Ovary (tissue), 7 donors: ENCODE measurements at regions not wholly inside any gene's neighbourhood (a gene's known extent, or its start where the extent isn't known, plus 50 kb on each side); places are given as distances from the start of the nearest gene placed in this dataset.

ENCODE experiments used
- DNase-seq, 5 donors: peaks; one replicate each; pipeline ENCODE4 v3.0.0-alpha.2; 2019 to 2020
- H3K27ac ChIP-seq, 2 donors: fragments of 200-600 bp; one replicate each; pipeline versions ENCODE4 v1.5.1 to v1.8.0; 2019 to 2022
- H3K27me3 ChIP-seq: fragments of 200-600 bp; one replicate; pipeline ENCODE4 v1.8.0; 2022
- H3K36me3 ChIP-seq: fragments of 200-600 bp; sonication (generic); one replicate; pipeline ENCODE4 v1.5.1; 2019
- H3K4me1 ChIP-seq: one replicate; pipeline ENCODE4 v1.8.1; 2013; ENCODE audit warnings: mild to moderate bottlenecking, moderate library complexity; ENCODE audit not compliant: insufficient read depth
- H3K4me3 ChIP-seq: fragments of 200-600 bp; sonication (generic); one replicate; pipeline ENCODE4 v1.5.1; 2017
- H3K9me3 ChIP-seq, 2 donors: fragments of 200-600 bp in 1 of 2; sonication (generic) in 1 of 2; one replicate each; pipeline versions ENCODE4 v1.5.1 to v1.8.1; 2013 to 2019; ENCODE audit warnings: mild to moderate bottlenecking in 1 of 2, moderate library complexity in 1 of 2
- EP300 ChIP-seq: sonication (generic); formaldehyde crosslinking; IDR thresholded peaks from one replicate; pipeline ENCODE4 v1.6.1; 2017; ENCODE audit warnings: antibody characterized with exemption
- POLR2A ChIP-seq: fragments of 450-650 bp; IDR thresholded peaks from one replicate; pipeline ENCODE4 v1.6.1; 2017; ENCODE audit warnings: antibody characterized with exemption, mild to moderate bottlenecking, moderate library complexity
- WGBS, 3 donors: extraction: QIAGEN DNeasy Blood & Tissue Kit in 1 of 3; methylation state at CpG; one replicate each; pipeline versions ENCODE4 v1.1.5 to v1.1.7; 2013 to 2017; 5-methylcytosine and 5-hydroxymethylcytosine counted together
- intact Hi-C, 4 donors: fragments of 100-400 bp; cut with DNase I; formaldehyde crosslinking; loops; one replicate each; pipeline versions ENCODE4 v1.11.0 to v1.15.1; 2022 to 2023
- TF ChIP-seq, protein P1 (sequence below), 3 donors: fragments of 450-650 bp in 2 of 3; fragments of 200-600 bp in 1 of 3; IDR thresholded peaks; one replicate each; pipeline versions ENCODE4 v1.5.1 to v1.8.0; 2016 to 2022; ENCODE audit warnings: antibody characterized with exemption in 3 of 3, mild to moderate bottlenecking in 1 of 3
- donor health status: DM: no; HTN: no; CAD: no; lungs with moderate emphysema.
- donor health status: DM: no; HTN: no; CAD: no.
- donor health status: Bipolar disorder and iron deficiency.
- donor health status: DM: no; HTN: no; CAD: no.
- donor health status: DM: yes; HTN: yes; CAD: no.

DNA sequence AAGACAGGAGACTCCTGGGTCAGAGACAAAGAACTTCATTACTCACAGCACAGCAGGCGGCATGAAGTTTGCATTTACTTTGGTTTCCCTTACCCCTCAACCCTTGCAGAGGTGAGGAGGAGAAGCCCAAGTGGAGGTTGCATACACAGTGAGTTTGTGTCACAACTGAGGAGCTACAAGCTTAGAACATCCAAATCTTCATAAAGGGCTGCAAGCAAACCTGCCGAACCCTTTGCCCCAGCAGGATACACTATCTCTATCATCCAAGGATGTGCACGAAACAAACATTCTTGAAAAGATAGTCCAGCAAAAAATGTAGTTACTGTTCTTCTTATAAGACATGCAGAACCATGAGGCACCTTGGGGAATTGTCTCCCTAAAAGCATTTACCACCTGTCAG, 493.5 kb downstream of the SETD4 start:
- no peaks in the 10 kb centered on the region for H3K4me1 ChIP-seq
- intact Hi-C loops = no loop called here
- H3K27ac ChIP-seq = no peak overlapping the region
- TF ChIP-seq, protein P1, sequence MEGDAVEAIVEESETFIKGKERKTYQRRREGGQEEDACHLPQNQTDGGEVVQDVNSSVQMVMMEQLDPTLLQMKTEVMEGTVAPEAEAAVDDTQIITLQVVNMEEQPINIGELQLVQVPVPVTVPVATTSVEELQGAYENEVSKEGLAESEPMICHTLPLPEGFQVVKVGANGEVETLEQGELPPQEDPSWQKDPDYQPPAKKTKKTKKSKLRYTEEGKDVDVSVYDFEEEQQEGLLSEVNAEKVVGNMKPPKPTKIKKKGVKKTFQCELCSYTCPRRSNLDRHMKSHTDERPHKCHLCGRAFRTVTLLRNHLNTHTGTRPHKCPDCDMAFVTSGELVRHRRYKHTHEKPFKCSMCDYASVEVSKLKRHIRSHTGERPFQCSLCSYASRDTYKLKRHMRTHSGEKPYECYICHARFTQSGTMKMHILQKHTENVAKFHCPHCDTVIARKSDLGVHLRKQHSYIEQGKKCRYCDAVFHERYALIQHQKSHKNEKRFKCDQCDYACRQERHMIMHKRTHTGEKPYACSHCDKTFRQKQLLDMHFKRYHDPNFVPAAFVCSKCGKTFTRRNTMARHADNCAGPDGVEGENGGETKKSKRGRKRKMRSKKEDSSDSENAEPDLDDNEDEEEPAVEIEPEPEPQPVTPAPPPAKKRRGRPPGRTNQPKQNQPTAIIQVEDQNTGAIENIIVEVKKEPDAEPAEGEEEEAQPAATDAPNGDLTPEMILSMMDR (IDR thresholded peaks at IDR 0.05) = no peak
- TF ChIP-seq EP300 = no peak
- no peak for TF ChIP-seq POLR2A
- no peaks in the 10 kb centered on the region for H3K36me3 ChIP-seq
- WGBS, 3 donors = 94 to 99% (median 96%) methylated on average over 3 of the region's 3 CpGs
- no peaks in the 10 kb centered on the region for H3K27me3 ChIP-seq
- no peaks in the 10 kb centered on the region for H3K9me3 ChIP-seq
- DNase-seq = no peak
- no peak overlapping the region for H3K4me3 ChIP-seq

DNA sequence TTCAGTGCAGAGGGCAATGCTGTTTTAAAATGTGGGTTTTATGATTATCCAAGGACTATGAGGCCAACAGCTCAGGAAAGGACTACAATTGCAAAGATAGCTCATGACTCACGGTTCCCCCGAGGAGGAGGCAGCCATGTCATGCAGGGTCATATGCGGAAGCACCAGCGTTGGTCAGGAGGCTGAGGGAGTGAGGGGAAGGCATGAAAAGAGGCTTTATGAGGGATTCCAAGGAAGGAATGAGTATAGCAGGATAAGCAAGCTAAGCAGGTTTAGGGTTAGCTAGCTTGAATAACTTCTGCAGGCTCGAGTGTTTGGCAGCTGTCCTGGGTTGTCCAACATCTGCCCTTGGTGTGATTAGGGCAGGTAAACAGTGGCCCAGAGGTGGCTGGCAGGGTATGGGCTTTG, 495.1 kb downstream of the SETD4 start:
- no peaks in the 10 kb centered on the region for H3K27me3 ChIP-seq
- no peaks in the 10 kb centered on the region for H3K36me3 ChIP-seq
- intact Hi-C loops = loop anchor here in 1 of 4 donors (2.0 kb wide), 1 partner anchor 42 kb away; no protein-coding TSS in a partner anchor
- no peaks in the 10 kb centered on the region for H3K9me3 ChIP-seq
- DNase-seq = peak in 1 of 5 donors; percentile 22
- H3K4me3 ChIP-seq = no peak overlapping the region
- no peak overlapping the region for H3K27ac ChIP-seq
- H3K4me1 ChIP-seq = no peaks in the 10 kb centered on the region
- TF ChIP-seq EP300 (no peak), POLR2A (no peak)
- TF ChIP-seq, protein P1 (IDR thresholded peaks at IDR 0.05) = no peak
- WGBS, 3 donors = 11 to 25% (median 25%) methylated on average over 5 of the region's 5 CpGs

DNA sequence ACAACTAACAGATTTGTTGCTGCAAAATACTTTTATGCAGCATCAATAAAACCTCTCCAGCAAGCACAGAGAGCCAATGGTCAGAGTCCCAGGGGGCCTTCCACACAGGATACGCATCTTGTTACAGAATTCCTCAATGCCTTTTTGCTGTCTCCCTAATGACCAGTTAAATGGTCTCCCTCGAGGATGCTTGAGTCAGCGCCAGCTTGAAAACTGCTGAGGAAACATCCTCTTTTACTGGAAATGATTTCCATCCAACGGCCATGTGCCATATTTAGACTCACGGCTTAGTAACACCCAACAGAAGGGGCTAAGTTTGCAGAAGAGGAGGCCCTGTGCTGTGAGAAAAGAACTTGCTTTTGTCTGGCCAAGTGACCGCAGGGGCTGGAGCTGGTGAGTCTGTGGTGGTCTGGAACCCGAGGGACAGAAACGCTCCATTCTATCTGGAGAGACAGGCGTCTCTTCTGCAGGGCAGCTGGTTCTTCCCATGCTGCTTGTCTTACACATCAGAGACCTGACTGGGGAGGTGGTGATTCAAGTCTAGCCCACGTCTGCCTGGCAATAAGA, 496.4 kb downstream of the SETD4 start:
- no peaks in the 10 kb centered on the region for H3K27me3 ChIP-seq
- no peaks in the 10 kb centered on the region for H3K36me3 ChIP-seq
- H3K4me3 ChIP-seq = no peak overlapping the region
- no peak overlapping the region for H3K27ac ChIP-seq
- no peaks in the 10 kb centered on the region for H3K4me1 ChIP-seq
- WGBS, 3 donors = 35 to 48% (median 42%) methylated on average over 10 of the region's 10 CpGs
- intact Hi-C loops = loop anchor here in 1 of 4 donors (2.0 kb wide), 1 partner anchor 43 kb away; no protein-coding TSS in a partner anchor
- no peaks in the 10 kb centered on the region for H3K9me3 ChIP-seq
- peak in 4 of 5 donors; percentile 21 to 46 (median 30) for DNase-seq
- TF ChIP-seq EP300 (no peak), POLR2A (no peak)
- TF ChIP-seq, protein P1 (IDR thresholded peaks at IDR 0.05) = no peak

DNA sequence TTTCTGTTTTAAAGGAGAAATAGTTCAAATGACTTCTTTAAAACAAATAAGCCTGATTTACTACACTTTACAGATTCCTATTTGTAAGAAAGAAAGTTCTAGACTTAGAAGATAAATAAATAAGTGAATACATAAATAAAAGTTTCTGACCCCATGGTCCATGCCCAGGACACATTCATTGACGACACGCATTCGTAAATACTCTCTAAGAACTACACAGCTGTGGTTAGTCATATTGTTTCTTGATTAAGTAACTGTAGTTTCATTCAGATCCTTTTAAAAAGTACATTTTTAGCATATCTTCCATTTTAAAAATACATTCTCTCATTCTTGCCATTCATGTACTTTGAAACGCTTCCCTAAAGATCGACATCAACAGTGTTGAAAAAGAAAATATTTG, 497.4 kb downstream of the SETD4 start:
- intact Hi-C loops = no loop called here
- DNase-seq = no peak
- TF ChIP-seq EP300 = no peak
- WGBS, 3 donors = 53 to 67% (median 64%) methylated on average over 5 of the region's 5 CpGs
- Histone ChIP-seq H3K4me1 (no peaks in the 10 kb centered on the region), H3K27ac (no peak overlapping the region), H3K27me3 (no peaks in the 10 kb centered on the region), H3K4me3 (no peak overlapping the region), H3K36me3 (no peaks in the 10 kb centered on the region), H3K9me3 (no peaks in the 10 kb centered on the region)

DNA sequence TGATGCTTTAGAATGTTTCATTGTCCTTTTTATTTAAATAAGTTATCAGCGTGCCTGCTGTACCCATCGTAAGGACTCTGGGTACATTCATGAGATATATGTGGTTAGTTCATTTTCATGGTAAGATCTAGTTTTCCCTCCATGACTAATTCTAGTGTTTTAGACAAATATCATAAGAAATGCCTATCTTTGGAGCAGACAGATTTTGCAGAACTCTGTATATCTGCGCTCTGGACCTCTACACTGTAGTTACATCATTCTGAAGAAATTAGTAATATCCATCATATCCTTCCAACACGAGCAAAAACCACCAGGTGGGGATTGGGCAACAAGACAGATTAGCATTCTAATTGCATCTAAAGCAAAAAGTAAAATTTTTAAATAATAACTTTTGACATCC, 499.2 kb downstream of the SETD4 start:
- H3K4me1 ChIP-seq = no peaks in the 10 kb centered on the region
- H3K9me3 ChIP-seq = no peaks in the 10 kb centered on the region
- H3K27ac ChIP-seq = no peak overlapping the region
- no peak for DNase-seq
- H3K4me3 ChIP-seq = no peak overlapping the region
- 88 to 91% (median 89%) methylated on average over 4 of the region's 4 CpGs for WGBS, 3 donors
- intact Hi-C loops = no loop called here
- TF ChIP-seq POLR2A = no peak
- no peak for TF ChIP-seq EP300
- TF ChIP-seq, protein P1 (IDR thresholded peaks at IDR 0.05) = no peak
- H3K36me3 ChIP-seq = no peaks in the 10 kb centered on the region
- H3K27me3 ChIP-seq = no peaks in the 10 kb centered on the region
